ENCODE measurements at regions not wholly inside any gene's neighbourhood (a gene's known extent, or its start where the extent isn't known, plus 50 kb on each side); places are given as distances from the start of the nearest gene placed in this dataset.

- no peak for TF ChIP-seq HCFC1 (IDR thresholded peaks at IDR 0.05; ENCODE audit: low read length)
- TF ChIP-seq ZNF274 (IDR thresholded peaks at IDR 0.05; ENCODE audit: insufficient read depth, insufficient read length): no peak
- no peak for TF ChIP-seq HDAC6 (IDR thresholded peaks at IDR 0.05; ENCODE audit: unreplicated experiment)
- no peak for TF ChIP-seq MAX (IDR thresholded peaks at IDR 0.05; ENCODE audit: low read depth, low read length)
- no peak for TF ChIP-seq EZH2 (IDR thresholded peaks at IDR 0.05; ENCODE audit: borderline replicate concordance, control insufficient read depth, low read depth, low read length)
- TF ChIP-seq NR2C1 (IDR thresholded peaks at IDR 0.05): no peak
- TF ChIP-seq SUZ12 (IDR thresholded peaks at IDR 0.05; ENCODE audit: unreplicated experiment): no peak
- TF ChIP-seq CBX3 (IDR thresholded peaks at IDR 0.05; ENCODE audit: borderline replicate concordance, low read depth): no peak
- no peak for TF ChIP-seq CTCF (IDR thresholded peaks at IDR 0.05 in 2 of 3, conservative IDR thresholded peaks at IDR 0.05 in 1 of 3; ENCODE audit: control insufficient read depth in 2 of 3, extremely low read depth in 1 of 3, insufficient read depth in 1 of 3, low read depth in 3 of 3, low read length in 3 of 3)
These were observed 117.6 kb upstream of the FGF3 start for GRCh38 chr11:69936771-69937170.

Measured in GM12878 (cell line).